Kidney (tissue), 13 donors: ENCODE measurements at regions not wholly inside any gene's neighbourhood (a gene's known extent, or its start where the extent isn't known, plus 50 kb on each side); places are given as distances from the start of the nearest gene placed in this dataset.

Source experiments
- DNase-seq, 5 donors: peaks; one replicate each; pipeline ENCODE4 v3.0.0-alpha.2; 2013 to 2020
- FAIRE-seq: peaks from 2 replicates; lab custom pipeline; 2012; peaks lifted over from hg19 to GRCh38; lab: Jason Lieb, UNC
- H3K27ac ChIP-seq, 2 donors: one replicate each; pipeline ENCODE4 v1.7.0; 2013; ENCODE audit warnings: low read depth in 2 of 2, low read length in 2 of 2, inconsistent platforms in 1 of 2
- H3K27me3 ChIP-seq: one replicate; pipeline ENCODE4 v1.7.1; 2013; ENCODE audit warnings: low read length, inconsistent platforms; ENCODE audit not compliant: control insufficient read depth, insufficient read depth
- H3K36me3 ChIP-seq, 3 donors: one replicate each; pipeline versions ENCODE4 v1.7.0 to v1.7.1; 2013; ENCODE audit warnings: low read length in 3 of 3, control low read depth in 1 of 3, inconsistent platforms in 1 of 3; ENCODE audit not compliant: insufficient read depth in 3 of 3, control insufficient read depth in 2 of 3
- H3K4me1 ChIP-seq, 3 donors: one replicate each; pipeline versions ENCODE4 v1.7.0 to v1.7.1; 2013; ENCODE audit warnings: low read length in 3 of 3, inconsistent platforms in 1 of 3, low read depth in 1 of 3; ENCODE audit not compliant: control insufficient read depth in 2 of 3, insufficient read depth in 2 of 3
- H3K4me3 ChIP-seq, 3 donors: one replicate each; pipeline versions ENCODE4 v1.7.0 to v1.8.1; 2013; ENCODE audit warnings: low read length in 3 of 3, control low read depth in 1 of 3, inconsistent platforms in 1 of 3
- H3K9ac ChIP-seq, 3 donors: one replicate each; pipeline versions ENCODE4 v1.7.0 to v1.7.1; 2013; ENCODE audit warnings: low read length in 3 of 3, control low read depth in 1 of 3, inconsistent platforms in 1 of 3
- H3K9me3 ChIP-seq, 3 donors: one replicate each; pipeline versions ENCODE4 v1.7.0 to v1.7.1; 2013; ENCODE audit warnings: low read length in 3 of 3, control low read depth in 1 of 3, inconsistent platforms in 1 of 3; ENCODE audit not compliant: control insufficient read depth in 2 of 3, insufficient read depth in 1 of 3
- intact Hi-C: fragments of 100-400 bp; cut with DNase I; formaldehyde crosslinking; loops from one replicate; pipeline ENCODE4 v1.11.1; 2022
- TF ChIP-seq, protein P1 (sequence below): IDR thresholded peaks from 3 replicates; pipeline ENCODE4 v1.5.1; 2012; ENCODE audit warnings: mild to moderate bottlenecking, moderate library complexity, borderline replicate concordance; ENCODE audit not compliant: insufficient read depth; ENCODE audit errors: extremely low read depth
- donor health status: control.
- donor health status: control.
- donor health status: control.
- donor health status: control.
- donor health status: control.
- donor health status: DM: yes; HTN: yes; CAD: no.
- donor health status: Normal renal cell carcinoma (clear cell type).

GRCh38 chr1:242836423-242836822, 311.9 kb upstream of the PLD5 start:
- Histone ChIP-seq H3K9ac (no peak overlapping the region), H3K27ac (no peak overlapping the region), H3K36me3 (no peaks in the 10 kb centered on the region), H3K4me3 (no peak overlapping the region), H3K27me3 (no peaks in the 10 kb centered on the region), H3K4me1 (no peaks in the 10 kb centered on the region), H3K9me3 (no peaks in the 10 kb centered on the region)
- DNase-seq, result no peak
- TF ChIP-seq, protein P1, sequence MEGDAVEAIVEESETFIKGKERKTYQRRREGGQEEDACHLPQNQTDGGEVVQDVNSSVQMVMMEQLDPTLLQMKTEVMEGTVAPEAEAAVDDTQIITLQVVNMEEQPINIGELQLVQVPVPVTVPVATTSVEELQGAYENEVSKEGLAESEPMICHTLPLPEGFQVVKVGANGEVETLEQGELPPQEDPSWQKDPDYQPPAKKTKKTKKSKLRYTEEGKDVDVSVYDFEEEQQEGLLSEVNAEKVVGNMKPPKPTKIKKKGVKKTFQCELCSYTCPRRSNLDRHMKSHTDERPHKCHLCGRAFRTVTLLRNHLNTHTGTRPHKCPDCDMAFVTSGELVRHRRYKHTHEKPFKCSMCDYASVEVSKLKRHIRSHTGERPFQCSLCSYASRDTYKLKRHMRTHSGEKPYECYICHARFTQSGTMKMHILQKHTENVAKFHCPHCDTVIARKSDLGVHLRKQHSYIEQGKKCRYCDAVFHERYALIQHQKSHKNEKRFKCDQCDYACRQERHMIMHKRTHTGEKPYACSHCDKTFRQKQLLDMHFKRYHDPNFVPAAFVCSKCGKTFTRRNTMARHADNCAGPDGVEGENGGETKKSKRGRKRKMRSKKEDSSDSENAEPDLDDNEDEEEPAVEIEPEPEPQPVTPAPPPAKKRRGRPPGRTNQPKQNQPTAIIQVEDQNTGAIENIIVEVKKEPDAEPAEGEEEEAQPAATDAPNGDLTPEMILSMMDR, result no peak
- intact Hi-C loops, result no loop called here
- no peak for FAIRE-seq

GRCh38 chr1:242828828-242829227, 304.3 kb upstream of the PLD5 start:
- H3K4me3 ChIP-seq, result no peak overlapping the region
- no peak overlapping the region for H3K27ac ChIP-seq
- H3K4me1 ChIP-seq, result no peaks in the 10 kb centered on the region
- FAIRE-seq (no peak), DNase-seq (no peak)
- TF ChIP-seq, protein P1, result no peak
- no peaks in the 10 kb centered on the region for H3K27me3 ChIP-seq
- intact Hi-C loops, result no loop called here
- no peak overlapping the region for H3K9ac ChIP-seq
- no peaks in the 10 kb centered on the region for H3K9me3 ChIP-seq
- H3K36me3 ChIP-seq, result no peaks in the 10 kb centered on the region

DNA sequence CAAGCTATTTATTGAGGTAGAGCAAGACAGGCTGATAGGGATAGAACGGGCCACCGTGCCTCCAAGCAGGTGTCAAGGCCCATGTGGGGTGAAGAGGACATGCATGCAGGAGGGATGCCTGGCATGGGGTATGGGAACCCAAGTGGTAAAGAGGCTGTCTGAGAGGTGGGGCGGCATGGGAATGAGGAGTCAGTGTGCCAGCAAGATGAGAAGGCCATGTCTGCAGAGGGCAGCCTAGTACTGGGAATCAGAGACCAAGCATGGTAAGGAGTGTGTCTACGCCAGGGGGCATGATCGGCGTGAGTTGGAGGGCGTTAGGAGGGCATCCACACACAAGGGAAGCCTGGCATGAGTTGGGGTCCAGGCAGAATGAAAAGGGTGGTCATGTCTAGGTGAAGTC, 303.7 kb upstream of the PLD5 start:
- DNase-seq (peak in 1 of 5 donors; percentile 35), FAIRE-seq (no peak)
- H3K27me3 ChIP-seq, result no peaks in the 10 kb centered on the region
- no peak overlapping the region for H3K4me3 ChIP-seq
- H3K27ac ChIP-seq, result no peak overlapping the region
- TF ChIP-seq, protein P1, result no peak
- intact Hi-C loops, result no loop called here
- no peaks in the 10 kb centered on the region for H3K9me3 ChIP-seq
- no peaks in the 10 kb centered on the region for H3K36me3 ChIP-seq
- no peaks in the 10 kb centered on the region for H3K4me1 ChIP-seq
- no peak overlapping the region for H3K9ac ChIP-seq

DNA sequence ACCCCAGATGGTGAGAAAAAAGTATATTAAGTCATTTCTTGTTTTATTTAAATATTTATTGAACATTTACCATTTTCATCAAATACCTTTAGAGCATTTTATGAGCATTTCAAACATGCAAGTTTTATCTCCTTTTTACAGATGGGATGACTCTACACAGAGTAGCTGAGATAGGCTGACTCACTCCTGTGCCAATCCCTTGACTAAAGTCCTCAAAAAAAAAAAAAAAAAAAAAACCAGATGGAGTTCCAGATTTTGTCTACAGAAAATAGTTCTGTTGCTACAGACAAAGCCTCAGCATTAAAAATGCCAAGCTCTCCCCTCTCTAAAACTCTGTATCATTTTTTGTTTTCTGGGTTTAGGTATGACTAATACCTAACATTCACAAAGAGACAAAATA, 303.0 kb upstream of the PLD5 start:
- Histone ChIP-seq H3K36me3 (no peaks in the 10 kb centered on the region), H3K9me3 (no peaks in the 10 kb centered on the region), H3K4me1 (no peaks in the 10 kb centered on the region), H3K9ac (no peak overlapping the region), H3K27ac (no peak overlapping the region), H3K4me3 (no peak overlapping the region), H3K27me3 (no peaks in the 10 kb centered on the region)
- TF ChIP-seq, protein P1, result no peak
- DNase-seq (no peak), FAIRE-seq (no peak)
- intact Hi-C loops, result no loop called here
